CD4-positive, alpha-beta T cell treated with Interleukin-4 for 1 hour (primary cell): ENCODE measurements at regions not wholly inside any gene's neighbourhood (a gene's known extent, or its start where the extent isn't known, plus 50 kb on each side); places are given as distances from the start of the nearest gene placed in this dataset.

Source experiments
- DNase-seq, 2 donors: peaks; one replicate each; pipeline ENCODE4 v3.0.0-alpha.2; 2020 to 2022

DNA sequence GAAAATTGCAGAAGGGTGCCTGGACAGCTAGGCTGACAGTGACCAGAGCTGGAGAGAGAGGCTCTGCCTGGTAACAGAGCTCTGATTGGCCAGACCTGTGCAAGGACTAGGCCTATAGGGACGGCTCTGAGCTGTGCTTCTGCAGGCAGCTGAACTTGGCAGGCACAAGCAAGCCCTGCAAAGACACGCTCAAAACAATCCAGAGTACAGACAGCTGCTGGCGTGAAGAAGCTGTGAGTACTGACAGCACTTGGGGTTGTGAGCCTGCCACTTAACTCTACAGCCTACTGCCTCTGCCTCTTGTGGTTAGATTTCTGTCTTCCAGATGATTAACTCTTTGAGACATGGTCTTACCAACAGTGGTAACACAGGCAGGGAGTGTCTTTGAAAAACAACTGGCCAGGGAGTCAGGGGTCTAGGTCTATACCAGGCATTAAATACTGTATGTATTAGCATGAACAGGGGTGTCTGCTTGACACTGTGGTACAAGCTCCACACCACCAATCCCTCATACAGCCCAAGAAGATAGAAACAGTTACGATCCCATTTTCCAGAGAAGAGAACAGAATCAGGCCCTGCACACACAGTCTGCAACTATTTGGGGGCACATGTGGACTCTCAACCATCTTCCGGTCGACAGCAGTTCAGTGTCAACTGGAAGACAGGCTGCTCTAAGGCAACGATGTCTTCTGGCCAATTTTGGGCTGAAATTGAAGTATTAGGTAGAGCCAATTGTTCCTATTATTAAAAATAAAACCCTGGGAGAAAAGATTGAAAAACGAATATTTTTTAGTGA is 568.4 kb downstream of the TNS1 start:
- peak; percentile 10 to 59 for DNase-seq

DNA sequence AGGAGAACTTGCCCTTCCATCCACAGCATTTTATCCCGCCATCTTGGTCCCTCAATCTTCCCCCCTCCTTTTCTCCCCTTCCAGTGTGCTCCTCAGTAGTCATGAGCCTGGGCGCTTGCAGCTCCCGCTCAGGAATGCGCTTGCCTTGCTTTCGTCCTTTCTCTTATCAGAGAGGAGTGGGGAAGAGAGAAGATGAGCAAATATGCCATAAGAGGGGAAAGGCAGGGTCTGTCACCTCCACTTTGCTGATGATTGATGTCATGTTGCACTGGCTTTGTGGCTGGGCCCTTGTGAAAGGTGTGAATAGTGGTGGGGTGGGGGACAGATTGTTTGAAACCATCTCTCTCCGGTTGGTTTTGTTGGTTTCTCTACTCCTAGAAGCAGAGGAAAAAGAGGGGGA is 569.3 kb downstream of the TNS1 start:
- DNase-seq: no peak

DNA sequence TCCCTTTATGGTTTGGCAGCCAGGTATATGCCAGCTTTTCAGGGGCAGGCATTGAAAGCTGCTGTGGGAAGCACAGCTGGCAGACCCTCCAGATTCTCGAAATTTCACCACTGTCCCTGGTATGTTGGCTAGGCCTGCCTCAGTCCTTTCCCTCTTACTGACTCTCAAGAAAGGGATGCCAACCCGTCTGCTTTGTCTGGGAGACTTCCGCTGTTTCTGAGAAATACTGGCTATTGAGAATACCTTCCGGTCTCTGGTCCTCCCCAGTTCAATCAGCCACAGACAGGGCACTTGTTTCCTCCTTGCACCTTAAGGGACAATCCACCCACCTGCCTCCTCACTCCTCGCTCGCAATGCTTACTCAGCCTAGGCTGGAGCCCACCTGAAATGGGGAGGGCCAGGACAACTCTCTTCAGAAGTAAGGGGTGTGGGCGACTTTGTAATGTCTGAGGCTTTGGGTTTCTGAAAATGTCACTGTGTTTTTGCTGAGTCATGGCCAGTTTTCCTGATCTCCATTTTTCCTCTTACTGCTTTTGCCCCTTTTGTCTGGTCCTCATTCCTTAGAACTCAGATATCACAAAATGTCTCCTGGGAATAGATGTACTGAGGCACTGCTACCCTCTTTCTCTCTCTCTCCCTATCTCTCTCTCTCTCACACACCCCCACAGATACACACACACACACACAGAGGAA is 571.1 kb downstream of the TNS1 start:
- DNase-seq: no peak

DNA sequence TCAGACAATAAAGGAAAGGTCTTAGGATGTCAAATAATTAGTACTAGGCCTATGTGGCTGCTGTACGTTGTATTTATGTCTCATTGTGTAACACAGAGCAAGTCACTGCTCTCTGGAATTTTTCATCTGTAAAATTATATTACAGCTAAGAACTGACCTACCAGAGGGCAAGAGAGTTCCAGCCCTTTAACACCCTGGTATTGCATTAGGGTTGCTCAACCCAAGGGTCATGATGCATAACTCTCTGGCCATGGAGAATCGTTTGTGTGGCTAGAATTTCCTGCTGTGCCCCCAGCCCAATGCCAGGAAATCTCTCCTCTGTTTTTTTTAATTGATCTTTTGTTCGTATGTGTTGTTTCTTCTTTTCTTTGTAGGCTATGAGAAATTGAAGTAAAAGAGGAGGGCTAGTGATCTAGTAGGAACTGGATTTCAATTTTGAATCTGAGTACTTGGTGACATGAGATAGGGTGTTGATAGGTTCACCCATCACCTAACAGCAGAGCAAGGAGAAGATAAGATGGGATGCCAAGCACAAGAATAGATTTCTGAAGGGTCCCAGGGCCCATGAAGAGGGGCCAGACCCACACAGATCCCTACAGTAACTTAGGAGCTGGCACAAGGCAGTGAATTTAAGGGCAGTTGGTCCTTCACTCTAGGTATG is 571.2 kb upstream of the TNP1 start:
- DNase-seq: no peak

DNA sequence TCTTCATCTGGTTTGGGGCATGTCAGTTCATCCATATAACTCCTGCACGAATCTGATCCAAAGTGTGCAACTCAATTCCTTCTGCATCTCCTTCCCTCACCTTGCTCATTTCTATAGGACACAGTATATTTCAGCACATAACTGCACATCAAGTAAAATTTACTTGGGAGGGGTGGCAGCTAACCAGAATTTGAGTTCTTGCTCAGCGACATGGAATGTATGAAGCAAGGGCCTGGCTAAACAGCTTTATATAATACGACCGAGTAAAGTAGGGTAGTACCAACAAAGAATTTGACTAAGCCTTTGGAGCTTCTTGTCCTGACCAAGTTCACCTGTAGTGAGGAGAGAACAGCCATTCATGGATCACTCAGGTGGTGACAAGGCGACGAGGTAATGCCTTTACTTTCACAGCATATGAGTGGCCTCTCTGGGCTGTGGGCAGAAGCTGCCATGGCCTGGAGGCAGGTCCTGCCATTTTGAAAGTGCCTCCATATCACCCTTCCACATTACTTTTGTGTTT is 570.2 kb upstream of the TNP1 start:
- DNase-seq: no peak

DNA sequence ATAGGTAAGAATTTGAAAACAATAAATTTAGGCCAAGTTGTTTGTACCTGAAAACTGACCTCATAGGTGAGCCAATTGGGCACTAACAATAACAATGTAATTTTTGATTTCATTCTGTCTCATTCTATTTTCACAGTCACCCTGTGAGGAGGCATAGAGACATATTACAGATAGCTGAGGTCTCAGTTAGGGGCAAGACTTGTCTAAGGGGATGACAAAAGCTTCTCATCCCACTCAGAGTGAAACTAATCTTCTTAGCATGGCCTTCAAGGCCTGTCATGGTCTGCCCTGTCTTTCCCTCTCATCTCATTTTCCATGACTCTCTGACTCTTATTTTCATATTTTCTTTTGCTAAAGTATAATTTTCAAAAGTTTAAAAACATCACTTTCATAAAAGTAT is 562.0 kb upstream of the TNP1 start:
- no peak for DNase-seq

DNA sequence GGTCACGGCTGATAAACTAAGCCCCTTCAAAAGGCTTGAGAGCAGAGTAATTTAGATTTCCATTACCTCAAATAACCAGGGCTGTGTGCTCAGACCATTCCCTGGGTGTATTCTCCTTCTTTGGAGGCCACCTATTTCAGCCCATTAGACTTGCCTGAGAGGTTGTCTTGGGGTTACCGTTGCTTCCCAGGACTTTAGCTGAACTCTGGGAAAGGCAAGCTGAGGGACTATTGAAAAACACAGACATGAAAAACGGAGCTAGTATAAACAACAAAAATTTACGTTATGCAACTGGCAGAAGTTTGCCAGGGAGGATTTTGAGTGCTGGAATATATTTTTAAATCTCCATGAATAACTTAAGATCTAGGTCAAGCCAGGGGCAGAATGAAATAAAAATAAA is 561.0 kb upstream of the TNP1 start:
- no peak for DNase-seq

DNA sequence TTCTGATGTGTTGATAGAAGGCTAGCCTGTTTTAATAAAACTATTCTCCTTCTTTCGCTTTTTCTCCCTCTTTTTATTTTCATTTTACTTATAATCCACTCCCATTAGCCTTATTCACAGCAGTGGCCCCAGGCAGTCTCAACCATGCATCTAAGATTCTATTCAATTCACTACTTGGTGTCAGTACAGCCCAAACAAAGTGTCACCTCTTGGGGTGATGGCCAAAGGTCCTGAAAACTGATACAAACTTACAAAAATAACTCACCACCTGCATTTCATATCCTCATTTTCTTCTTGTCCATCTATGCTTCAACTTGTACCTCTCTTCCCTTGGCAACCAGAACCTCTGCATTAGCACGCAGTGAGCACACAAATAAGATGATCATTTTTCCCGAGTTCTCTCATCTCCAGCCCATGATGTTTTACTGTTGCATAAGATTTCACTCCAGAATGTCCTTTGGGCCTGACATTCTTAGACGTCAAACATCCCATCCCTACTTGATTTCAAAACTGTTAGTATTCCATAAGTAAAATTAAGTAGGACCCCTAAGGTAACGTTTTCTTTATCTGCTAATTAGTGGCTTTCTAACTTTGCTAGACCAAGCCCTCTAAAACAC is 559.3 kb upstream of the TNP1 start:
- DNase-seq: no peak

DNA sequence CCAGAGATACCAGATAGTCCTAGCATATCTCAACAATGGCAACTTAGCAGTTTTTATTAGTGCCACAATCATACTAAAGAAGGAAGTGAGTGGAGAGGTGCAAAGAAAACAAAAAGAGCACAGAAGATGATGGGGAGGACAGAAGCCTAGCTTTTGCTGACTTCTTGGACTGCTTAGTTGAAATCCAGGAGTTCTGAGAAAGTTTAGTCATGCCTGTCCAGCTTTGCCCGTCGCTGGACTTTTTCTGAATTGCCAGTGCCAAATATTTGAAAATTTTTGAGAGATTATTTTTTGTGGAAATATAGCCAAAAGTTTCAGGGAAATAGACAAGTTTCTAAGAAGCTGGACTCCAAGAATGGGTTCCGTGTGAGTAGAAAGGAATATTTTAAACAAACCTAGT is 558.7 kb upstream of the TNP1 start:
- no peak for DNase-seq

DNA sequence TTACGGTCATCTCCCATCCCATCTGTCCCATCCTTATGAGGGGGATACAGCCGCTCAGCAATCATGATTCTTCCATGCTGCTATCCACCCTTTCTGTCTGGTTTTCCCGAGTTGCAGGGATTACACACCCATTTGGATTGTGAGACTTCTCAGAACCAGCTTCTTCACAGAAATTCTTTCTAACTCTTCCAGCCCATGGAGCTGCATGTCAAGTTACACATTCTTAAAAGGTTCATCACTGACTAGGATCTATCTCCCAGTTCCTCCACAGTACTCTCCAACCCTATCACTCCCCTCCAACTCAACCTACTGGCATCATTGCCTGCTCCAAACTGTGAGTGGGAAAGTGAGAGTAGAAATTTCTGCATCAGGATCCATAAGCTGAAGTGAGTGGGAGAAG is 558.2 kb upstream of the TNP1 start:
- no peak for DNase-seq

DNA sequence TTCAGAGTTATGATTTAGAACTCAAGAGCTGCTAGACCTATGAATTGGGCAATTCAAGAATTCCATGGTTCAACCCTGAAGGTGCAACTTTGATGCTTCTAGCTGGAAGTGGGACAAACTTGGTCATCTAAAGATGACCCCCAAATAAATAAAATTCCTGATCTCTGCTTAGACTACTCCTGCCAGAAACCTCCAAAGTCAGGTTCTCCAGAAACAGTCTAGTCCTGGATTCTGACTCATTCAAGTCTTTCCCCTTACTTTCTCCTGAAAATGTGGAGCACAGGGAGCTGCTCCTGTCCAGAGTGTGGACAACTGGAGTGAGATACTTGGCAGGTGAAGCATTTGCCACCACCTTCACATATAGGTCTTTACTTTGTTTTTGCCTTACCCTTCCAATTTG is 557.7 kb upstream of the TNP1 start:
- no peak for DNase-seq

DNA sequence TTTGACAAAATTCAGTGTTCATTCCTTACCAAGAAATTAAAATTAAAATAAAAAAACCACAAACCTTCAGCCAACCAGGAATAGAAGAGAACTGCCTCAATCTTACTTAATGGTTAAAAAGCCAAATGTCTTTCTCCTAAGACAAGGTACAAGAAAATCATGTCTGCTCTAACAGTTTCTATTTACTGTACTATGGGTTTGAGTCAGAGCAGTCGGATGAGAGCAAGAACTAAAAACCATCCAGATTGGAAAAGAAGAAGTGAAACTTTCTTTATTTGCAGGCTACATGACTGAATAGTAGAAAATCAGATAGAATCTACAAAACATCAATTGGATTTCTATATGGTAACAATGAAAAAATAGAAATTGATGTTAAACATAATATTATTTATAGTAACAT is 555.5 kb upstream of the TNP1 start:
- DNase-seq: no peak

DNA sequence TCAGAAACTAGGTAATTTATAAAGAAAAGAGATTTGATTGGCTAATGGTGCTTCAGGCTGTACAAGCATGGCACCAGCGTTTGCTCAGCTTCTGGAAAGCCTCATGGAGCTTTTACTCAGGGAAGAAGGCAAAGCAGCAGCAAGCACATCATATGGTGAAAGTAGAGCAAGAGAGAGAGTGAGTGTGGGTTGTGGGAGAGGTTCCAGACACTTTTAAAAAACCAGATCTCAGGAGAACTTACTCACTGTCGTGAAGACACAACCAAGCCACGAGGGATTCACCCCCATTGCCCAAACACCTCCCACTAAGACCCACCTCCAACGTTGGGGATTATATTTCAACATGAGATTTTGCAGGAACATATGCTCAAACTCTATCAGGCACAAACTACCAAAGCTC is 554.6 kb upstream of the TNP1 start:
- no peak for DNase-seq

DNA sequence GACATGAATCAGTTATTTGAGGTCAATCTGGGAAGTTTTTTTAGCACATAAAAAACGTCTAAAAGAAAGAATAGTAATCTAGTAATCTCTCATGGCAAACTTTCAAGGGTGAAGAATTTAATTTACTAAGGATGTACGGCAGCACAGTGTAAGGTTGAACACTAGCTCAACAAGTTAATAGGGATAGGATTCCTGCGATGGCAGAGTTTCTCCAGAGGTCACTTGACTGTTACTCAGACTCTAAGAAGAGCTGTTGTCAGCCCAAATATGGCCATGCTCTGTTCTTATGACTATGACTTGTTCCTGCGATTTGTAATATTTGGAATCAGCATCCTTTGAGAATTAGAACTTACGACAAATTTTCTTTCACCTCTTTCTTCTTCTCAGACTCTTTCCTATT is 553.3 kb upstream of the TNP1 start:
- DNase-seq: no peak

DNA sequence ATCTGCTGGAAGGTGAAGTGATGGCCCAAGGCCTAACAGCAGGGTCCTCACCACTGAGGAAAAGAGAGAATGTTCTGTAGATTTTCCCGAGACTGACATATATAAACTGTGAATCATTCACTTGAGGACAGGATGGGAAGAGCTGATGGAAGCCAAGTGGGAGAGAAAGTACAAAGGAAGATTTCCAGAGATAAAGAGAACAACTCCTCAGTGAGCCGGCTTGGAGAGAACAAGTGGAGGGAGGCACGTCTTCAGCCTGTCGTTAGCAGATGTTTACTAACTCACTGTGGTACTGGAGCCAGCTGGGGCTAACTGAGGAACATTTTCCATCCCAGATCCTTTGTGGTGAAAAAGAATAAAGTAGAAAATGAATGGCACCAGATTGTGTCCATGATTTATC is 552.9 kb upstream of the TNP1 start:
- DNase-seq: no peak

DNA sequence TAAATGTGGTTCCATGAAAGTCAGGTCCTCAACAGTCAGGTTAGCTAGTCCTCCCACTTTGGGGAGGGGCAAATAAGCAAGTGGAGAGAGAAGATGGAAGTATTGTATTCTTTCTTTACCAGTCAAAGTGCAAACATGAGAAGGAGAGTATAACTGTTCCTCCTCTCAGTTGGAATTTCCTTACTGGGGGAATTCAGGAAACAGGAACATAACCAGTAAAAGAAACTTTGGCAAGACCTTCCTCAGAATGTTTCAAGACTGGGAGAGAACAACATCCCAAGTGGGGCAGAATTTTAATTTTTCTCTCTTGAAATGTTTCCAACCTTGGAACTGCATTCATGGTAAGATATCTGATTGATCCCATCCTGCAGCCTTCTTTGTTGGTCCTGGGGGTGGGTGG is 552.4 kb upstream of the TNP1 start:
- no peak for DNase-seq

DNA sequence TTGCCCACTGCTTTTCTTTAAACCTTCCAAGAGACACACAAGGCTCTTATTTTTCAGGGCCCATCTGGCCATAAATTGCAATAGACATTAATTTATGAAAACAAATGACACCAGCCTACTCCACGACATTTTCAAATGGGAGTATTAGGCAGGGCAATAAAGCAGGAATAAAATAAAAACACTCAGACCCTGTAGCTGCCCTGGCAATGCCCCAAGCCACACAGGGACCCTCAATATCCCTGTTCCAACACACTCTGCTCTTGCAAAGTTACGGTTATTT is 550.8 kb upstream of the TNP1 start:
- no peak for DNase-seq

DNA sequence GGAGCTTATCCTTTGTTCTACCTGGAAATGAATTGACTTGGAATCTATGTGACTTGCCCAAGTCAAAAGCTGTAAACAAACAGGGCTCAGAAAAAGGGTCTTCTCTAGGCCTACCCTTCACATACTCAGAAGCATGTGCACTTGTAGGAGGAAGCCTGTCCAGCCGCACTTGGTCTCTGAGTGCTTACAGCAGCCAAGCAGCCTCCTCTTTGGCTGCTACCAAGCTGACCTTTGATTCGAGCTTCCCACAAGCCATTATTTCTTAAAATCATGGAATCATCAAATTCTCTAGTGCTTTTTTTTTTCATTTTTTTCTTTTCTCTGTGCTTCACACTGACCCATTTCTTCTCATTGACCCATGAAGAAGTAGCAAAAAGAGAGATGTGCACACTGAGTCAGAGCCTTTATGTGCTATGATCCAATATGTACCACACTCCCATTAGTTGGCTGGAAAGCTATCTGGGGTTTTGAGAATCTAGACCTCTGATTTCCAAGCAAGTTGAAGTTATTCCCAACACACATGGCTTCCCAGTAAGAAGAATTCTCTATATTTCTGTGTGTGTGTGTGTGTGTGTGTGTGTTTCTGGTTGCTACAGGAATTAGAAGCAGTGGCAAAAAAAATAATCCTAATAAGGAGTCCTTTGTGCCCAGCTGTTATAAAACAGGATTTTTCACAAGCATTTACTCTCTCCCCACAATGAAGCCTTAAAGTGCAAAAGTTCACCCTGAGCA is 550.3 kb upstream of the TNP1 start:
- no peak for DNase-seq

DNA sequence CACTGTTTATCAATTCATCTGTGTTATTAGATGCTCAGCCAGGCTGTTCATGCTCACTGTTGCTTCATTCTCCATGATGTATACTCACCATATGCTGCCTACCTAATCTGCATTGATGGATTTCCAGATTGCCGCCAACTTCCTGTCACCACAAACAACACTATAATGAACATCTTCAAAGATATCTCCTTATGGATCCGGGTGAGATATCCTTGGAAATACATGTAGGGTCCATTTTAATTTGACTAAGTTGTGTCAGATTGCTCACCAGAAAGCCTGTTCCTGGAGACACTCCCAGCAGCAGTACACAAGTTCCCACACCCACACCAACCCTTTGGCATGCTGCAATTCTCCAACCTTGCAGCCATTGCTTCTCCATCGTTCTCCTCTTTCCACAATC is 547.5 kb upstream of the TNP1 start:
- no peak for DNase-seq

DNA sequence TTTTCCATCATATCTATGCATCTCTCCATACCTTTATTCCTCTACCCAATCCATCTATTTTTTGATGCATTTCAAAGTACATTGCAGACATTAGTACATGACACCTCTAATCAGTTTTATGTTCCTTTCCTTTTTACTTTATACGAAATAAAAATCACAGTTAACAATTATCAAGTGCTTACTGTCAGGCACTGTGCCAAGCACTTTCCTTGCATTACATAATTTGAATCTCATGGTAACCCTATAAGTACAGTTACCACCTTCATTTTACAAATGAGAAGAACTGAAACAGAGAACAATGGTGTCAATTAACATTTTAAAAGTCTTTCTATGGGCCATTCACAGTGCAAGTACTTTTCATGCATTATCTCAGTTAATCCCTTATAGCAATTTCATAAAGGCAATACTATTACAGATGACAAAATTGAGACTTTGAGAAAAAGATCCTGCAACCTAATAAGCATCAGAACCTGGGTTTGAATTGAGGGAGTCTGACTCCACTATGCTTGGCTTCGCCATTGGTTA is 544.4 kb upstream of the TNP1 start:
- DNase-seq: no peak

DNA sequence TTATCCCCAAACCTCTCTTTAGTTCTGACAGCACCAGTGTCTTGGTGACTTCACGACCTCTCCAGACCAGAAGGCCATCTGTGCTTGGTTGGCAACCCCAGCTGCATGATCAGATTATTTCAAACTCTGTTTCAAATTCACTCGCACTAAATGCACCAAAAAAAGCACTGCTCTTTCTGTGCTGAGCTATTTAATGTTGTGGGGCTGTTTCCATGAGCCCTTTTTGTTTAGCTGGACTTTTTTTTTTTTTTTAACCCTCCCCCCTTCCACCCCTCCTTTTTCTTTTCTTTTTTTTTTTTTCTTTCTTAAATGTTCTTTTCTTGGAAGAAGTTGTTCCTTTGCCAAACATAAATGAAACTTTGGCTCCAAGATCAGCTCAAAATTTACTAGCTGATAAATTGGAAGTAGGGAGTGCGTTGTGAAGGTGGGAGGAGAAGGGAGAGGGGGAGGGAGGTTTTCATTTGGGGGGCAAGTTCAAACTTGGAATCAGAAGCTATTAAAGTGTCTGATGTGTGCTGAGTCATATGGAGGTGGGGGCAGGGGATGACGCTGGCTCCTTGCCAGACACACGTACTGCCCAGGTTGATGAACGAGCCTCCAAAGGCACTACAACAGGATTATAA is 543.0 kb upstream of the TNP1 start:
- DNase-seq: no peak

DNA sequence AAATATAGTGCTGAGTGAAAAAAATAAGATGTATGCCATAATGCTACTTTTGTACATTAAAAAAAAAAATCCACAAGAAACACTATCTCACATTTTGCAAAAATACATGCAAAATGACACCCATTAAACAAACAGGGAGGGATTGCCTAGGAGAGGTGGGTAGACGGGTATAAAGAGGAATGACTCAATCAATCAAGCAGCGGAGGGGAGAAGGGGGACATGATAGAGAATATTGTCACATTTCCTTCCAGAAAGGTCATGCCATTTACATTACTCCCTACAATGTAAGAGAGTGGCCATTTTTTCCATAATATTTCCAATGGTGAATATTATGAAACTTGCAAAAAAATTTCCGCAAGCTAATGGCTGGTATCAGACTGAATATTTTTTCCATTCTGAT is 542.3 kb upstream of the TNP1 start:
- no peak for DNase-seq
